ENCODE measurements at regions not wholly inside any gene's neighbourhood (a gene's known extent, or its start where the extent isn't known, plus 50 kb on each side); places are given as distances from the start of the nearest gene placed in this dataset.

- TF ChIP-seq, protein P1, sequence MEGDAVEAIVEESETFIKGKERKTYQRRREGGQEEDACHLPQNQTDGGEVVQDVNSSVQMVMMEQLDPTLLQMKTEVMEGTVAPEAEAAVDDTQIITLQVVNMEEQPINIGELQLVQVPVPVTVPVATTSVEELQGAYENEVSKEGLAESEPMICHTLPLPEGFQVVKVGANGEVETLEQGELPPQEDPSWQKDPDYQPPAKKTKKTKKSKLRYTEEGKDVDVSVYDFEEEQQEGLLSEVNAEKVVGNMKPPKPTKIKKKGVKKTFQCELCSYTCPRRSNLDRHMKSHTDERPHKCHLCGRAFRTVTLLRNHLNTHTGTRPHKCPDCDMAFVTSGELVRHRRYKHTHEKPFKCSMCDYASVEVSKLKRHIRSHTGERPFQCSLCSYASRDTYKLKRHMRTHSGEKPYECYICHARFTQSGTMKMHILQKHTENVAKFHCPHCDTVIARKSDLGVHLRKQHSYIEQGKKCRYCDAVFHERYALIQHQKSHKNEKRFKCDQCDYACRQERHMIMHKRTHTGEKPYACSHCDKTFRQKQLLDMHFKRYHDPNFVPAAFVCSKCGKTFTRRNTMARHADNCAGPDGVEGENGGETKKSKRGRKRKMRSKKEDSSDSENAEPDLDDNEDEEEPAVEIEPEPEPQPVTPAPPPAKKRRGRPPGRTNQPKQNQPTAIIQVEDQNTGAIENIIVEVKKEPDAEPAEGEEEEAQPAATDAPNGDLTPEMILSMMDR (IDR thresholded peaks at IDR 0.05; ENCODE audit: insufficient read depth, low read depth, low read length, missing control alignments): no peak
- no peak overlapping the region for H3K4me3 ChIP-seq (ENCODE audit: low read depth, low read length)
- no peak for DNase-seq (ENCODE audit: low read depth)
Measured at GRCh38 chr7:68688416-68689086, 909.7 kb upstream of the AUTS2 start.

GRCh38 chr7:68689087-68689433 lies 909.2 kb upstream of the AUTS2 start:
- no peak overlapping the region for H3K4me3 ChIP-seq (ENCODE audit: low read depth, low read length)
- no peak for DNase-seq (ENCODE audit: low read depth)
- TF ChIP-seq, protein P1 (IDR thresholded peaks at IDR 0.05; ENCODE audit: insufficient read depth, low read depth, low read length, missing control alignments): no peak

GRCh38 chr7:68691261-68692216 lies 906.7 kb upstream of the AUTS2 start:
- TF ChIP-seq, protein P1 (IDR thresholded peaks at IDR 0.05; ENCODE audit: insufficient read depth, low read depth, low read length, missing control alignments): no peak
- no peak for DNase-seq (ENCODE audit: low read depth)
- H3K4me3 ChIP-seq (ENCODE audit: low read depth, low read length): no peak overlapping the region

- TF ChIP-seq, protein P1 (IDR thresholded peaks at IDR 0.05; ENCODE audit: insufficient read depth, low read depth, low read length, missing control alignments): no peak
- H3K4me3 ChIP-seq (ENCODE audit: low read depth, low read length): no peak overlapping the region
- DNase-seq (ENCODE audit: low read depth): no peak
Measured at GRCh38 chr7:68692511-68692910, 905.8 kb upstream of the AUTS2 start.

DNA sequence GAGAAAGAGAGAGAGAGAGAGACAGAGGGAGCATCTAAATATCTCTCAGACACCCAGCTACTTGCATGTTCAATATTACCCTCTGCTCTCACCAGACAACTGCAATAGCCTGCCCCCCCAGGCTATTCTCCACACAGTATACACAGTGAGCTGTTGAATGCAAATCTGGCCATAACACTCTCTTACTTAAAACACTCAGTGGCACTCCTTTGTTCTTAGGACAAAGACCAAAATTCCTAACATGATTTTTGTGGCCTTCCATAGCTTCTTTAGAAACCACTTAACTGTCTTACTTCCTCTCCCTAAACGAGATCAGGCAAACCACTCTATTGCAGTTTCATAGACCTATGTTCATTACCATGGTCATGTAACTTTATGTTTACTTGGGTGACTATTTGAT lies 903.6 kb upstream of the AUTS2 start:
- no peak overlapping the region for H3K4me3 ChIP-seq (ENCODE audit: low read depth, low read length)
- DNase-seq (ENCODE audit: low read depth): no peak
- TF ChIP-seq, protein P1 (IDR thresholded peaks at IDR 0.05; ENCODE audit: insufficient read depth, low read depth, low read length, missing control alignments): no peak

DNA sequence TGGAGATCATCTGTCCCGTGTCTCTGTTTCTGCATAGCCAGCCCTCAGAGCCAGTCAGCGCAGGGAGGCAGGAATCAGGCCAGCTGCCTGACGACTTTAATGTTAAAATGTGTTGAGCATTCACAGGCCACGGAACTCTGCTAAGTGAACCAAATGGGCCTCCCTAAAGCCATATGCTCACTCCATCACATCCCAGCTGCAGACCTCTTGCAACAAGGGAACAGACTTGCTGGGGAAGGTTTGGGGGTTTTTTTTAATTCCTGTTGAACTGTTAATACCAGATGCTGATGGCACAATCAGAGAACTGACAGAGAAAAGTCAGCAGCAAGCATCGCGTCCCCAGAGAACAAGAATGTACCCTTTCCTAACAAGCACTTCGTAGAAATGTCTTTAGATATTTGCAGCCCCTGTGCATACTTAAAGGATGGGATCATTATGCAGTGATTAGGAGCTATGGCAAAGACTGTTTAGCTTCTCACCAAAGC lies 900.4 kb upstream of the AUTS2 start:
- no peak for DNase-seq (ENCODE audit: low read depth)
- H3K4me3 ChIP-seq (ENCODE audit: low read depth, low read length): no peak overlapping the region
- TF ChIP-seq, protein P1 (IDR thresholded peaks at IDR 0.05; ENCODE audit: insufficient read depth, low read depth, low read length, missing control alignments): no peak

Data from GM12865 (cell line).